Activated CD4-positive, alpha-beta T cell treated with anti-CD3 and anti-CD28 coated beads for 36 hours (primary cell): ENCODE measurements at regions not wholly inside any gene's neighbourhood (a gene's known extent, or its start where the extent isn't known, plus 50 kb on each side); places are given as distances from the start of the nearest gene placed in this dataset.

Experiments used
- ATAC-seq: fragments of 200-7000 bp; cut with Tn5 transposase; one replicate; pipeline ENCODE4 v1.10.0; 2021; ENCODE audit warnings: mild to moderate bottlenecking, moderate library complexity
- CTCF ChIA-PET: fragments of 350-600 bp; sonication (Branson Sonifier 250); formaldehyde crosslinking; loops from one replicate; lab custom pipeline; 2021; ENCODE audit warnings: antibody characterized with exemption; lab: Charles Lee
- POLR2A ChIA-PET: fragments of 350-600 bp; sonication (Branson Sonifier 250); formaldehyde crosslinking; loops from one replicate; lab custom pipeline; 2021; ENCODE audit warnings: antibody characterized with exemption, inconsistent platforms; lab: Charles Lee
- DNase-seq: peaks from one replicate; pipeline ENCODE4 v3.0.0-alpha.2; 2020
- H3K27ac Mint-ChIP-seq: one replicate; pipeline ENCODE4 v1.8.0; 2021; ENCODE audit warnings: mixed read lengths
- H3K27me3 Mint-ChIP-seq: one replicate; pipeline ENCODE4 v1.8.0; 2021; ENCODE audit warnings: mixed read lengths
- H3K36me3 Mint-ChIP-seq: one replicate; pipeline ENCODE4 v1.8.0; 2021; ENCODE audit warnings: low read depth, mixed read lengths
- H3K4me1 Mint-ChIP-seq: one replicate; pipeline ENCODE4 v1.8.0; 2021; ENCODE audit warnings: mixed read lengths
- H3K4me3 Mint-ChIP-seq: one replicate; pipeline ENCODE4 v1.8.0; 2021; ENCODE audit warnings: mild to moderate bottlenecking, moderate library complexity, mixed read lengths
- H3K9me3 Mint-ChIP-seq: one replicate; pipeline ENCODE4 v1.8.0; 2021; ENCODE audit warnings: low read depth, mixed read lengths
- intact Hi-C, 2 experiments: fragments of 100-400 bp; cut with DNase I in 1 of 2; cut with micrococcal nuclease in 1 of 2; formaldehyde crosslinking; loops; one replicate each; pipeline versions ENCODE4 v1.14.2 to v1.15.1; 2022 to 2024; cut with DNase I, micrococcal nuclease

DNA sequence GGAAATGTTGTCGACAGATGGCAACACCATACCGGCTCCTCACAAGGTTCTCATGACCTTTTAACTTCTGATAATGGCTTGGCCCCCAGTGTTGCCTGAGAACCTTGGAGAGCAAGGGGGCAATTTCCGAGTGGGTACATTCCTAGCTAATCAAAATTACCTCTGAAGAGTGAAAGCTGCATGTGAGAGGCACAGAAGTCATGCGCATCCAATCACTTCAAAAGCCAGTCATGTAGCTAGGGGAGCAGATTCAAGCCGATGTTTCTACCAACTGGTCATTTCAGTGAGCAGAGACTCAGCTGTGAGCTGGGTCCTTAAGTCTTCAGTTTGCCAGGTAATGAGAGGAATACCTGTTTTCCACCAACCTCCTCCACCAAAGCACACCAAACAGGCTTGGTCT lies 111.4 kb downstream of the LIPG start:
- ChIA-PET POLR2A (no interaction called here), CTCF (no interaction called here)
- no peak for DNase-seq
- peaks cover 12% of the 10 kb centered on the region for H3K27me3 Mint-ChIP-seq
- no peaks in the 10 kb centered on the region for H3K4me1 Mint-ChIP-seq
- H3K27ac Mint-ChIP-seq = no peak overlapping the region
- H3K36me3 Mint-ChIP-seq = no peaks in the 10 kb centered on the region
- intact Hi-C loops = no loop called here
- no peak for ATAC-seq
- H3K9me3 Mint-ChIP-seq = no peaks in the 10 kb centered on the region
- no peak overlapping the region for H3K4me3 Mint-ChIP-seq

DNA sequence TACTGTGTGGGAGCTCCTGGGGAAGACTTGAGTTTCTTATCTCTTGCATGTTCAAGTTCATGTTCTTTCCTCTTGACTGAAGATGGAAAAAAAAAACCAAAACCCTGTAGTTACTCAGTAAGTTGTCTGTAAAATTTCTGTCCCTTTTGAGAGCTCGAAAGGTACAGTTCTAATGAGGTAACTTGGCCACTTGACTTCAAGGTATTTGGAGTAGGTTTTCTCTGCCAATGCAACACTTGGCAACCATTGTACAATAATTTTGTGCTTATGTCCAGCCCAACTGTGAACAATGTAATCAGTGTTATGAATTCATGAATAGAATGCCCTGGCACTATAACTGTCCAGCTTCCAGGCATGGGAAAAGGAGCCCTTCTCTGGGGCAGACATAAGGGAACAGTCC lies 111.0 kb downstream of the LIPG start:
- no peak for DNase-seq
- no peak overlapping the region for H3K4me3 Mint-ChIP-seq
- H3K4me1 Mint-ChIP-seq = no peaks in the 10 kb centered on the region
- ChIA-PET POLR2A (no interaction called here), CTCF (no interaction called here)
- no peaks in the 10 kb centered on the region for H3K9me3 Mint-ChIP-seq
- intact Hi-C loops = no loop called here
- no peak overlapping the region for H3K27ac Mint-ChIP-seq
- no peak for ATAC-seq
- H3K36me3 Mint-ChIP-seq = no peaks in the 10 kb centered on the region
- peaks cover 14% of the 10 kb centered on the region for H3K27me3 Mint-ChIP-seq

DNA sequence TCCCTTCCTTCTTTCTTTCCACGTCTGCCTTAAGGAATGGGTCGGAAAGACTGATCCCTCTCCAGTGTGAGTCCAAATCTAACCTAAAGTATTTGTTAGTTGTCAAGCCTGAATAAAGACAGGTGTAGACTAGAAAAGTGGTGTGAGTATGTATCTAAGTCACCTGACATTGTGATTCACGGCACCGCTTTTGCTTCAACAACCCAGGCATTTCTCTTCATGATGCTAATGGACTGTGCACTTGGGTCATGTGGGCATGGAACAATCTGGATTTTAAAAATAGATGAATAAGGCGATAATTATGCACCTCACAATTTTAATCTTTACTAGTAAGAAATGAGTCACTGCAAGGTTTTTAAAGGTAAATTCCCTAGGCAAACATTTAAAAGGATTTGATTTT lies 107.5 kb downstream of the LIPG start:
- ChIA-PET CTCF (interaction anchor here (0.6 kb wide), 1 partner anchor 222 kb away, joined by 3 read pairs; no protein-coding TSS in a partner anchor), POLR2A (no interaction called here)
- ATAC-seq = no peak
- intact Hi-C loops = no loop called here
- Mint-ChIP-seq H3K4me1 (no peaks in the 10 kb centered on the region), H3K9me3 (no peaks in the 10 kb centered on the region), H3K36me3 (no peaks in the 10 kb centered on the region), H3K27ac (no peak overlapping the region), H3K27me3 (peaks cover 21% of the 10 kb centered on the region), H3K4me3 (no peak overlapping the region)
- DNase-seq = no peak

DNA sequence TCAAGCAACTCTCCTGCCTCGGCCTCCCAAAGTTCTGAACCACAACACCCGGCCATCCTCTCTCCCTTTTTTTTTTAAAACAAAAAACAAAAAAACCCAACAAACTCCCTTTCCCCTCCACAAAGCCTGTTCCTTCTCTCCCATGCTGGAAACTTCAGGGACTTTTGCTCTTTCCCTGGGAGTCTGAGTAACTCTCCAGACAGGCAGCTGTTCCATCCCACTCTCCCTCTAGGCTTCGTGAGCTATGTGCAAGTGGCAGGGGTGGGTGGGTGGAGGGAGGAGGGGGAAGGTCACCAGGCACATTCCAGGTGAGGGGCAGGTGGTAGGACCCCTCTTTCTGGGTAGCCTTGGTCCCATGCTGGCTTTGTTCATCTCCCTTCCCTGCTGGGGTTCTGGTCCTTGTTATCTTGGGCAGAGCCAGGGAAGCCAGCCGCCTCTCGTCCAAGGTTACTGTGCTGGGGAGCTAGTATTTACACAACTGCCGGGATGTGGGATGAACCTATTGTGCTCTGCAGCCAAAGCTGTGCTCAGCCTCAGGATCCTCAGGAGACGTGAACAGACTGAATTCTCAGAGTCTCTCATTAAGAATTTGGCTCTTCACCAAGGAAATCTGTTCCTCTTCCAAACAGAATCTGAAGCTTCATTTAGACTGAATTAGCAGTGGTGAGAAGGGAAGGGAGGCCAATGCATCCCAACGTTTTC lies 106.9 kb downstream of the LIPG start:
- POLR2A ChIA-PET = no interaction called here
- Mint-ChIP-seq H3K27ac (no peak overlapping the region), H3K4me1 (no peaks in the 10 kb centered on the region), H3K4me3 (no peak overlapping the region), H3K9me3 (no peaks in the 10 kb centered on the region), H3K27me3 (peaks cover 20% of the 10 kb centered on the region), H3K36me3 (no peaks in the 10 kb centered on the region)
- intact Hi-C loops = no loop called here
- CTCF ChIA-PET = no interaction called here
- DNase-seq (no peak), ATAC-seq (no peak)

DNA sequence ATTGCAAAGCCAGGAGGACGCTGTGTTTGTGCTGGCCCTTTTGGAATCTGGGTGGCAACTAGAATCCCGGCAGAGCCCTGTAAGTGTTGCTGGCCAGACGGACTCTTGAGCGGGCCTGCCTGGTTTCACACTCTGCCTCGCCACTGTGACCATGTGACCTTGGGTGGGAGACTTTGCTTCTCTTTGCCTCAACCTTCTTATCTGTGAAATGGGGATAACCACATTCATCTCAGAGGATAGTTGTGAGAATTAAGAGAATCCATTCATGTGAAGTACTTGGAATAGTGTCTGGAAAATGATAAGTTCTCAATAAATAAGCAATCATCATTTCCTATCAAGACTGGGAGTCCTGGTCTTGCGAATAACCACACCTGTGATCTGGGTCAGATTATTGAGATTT lies 105.6 kb downstream of the LIPG start:
- H3K9me3 Mint-ChIP-seq = no peaks in the 10 kb centered on the region
- peaks cover 20% of the 10 kb centered on the region for H3K27me3 Mint-ChIP-seq
- POLR2A ChIA-PET = no interaction called here
- CTCF ChIA-PET = no interaction called here
- no peaks in the 10 kb centered on the region for H3K36me3 Mint-ChIP-seq
- no peak overlapping the region for H3K27ac Mint-ChIP-seq
- no peak overlapping the region for H3K4me3 Mint-ChIP-seq
- intact Hi-C loops = no loop called here
- no peak for ATAC-seq
- no peaks in the 10 kb centered on the region for H3K4me1 Mint-ChIP-seq
- DNase-seq = no peak

DNA sequence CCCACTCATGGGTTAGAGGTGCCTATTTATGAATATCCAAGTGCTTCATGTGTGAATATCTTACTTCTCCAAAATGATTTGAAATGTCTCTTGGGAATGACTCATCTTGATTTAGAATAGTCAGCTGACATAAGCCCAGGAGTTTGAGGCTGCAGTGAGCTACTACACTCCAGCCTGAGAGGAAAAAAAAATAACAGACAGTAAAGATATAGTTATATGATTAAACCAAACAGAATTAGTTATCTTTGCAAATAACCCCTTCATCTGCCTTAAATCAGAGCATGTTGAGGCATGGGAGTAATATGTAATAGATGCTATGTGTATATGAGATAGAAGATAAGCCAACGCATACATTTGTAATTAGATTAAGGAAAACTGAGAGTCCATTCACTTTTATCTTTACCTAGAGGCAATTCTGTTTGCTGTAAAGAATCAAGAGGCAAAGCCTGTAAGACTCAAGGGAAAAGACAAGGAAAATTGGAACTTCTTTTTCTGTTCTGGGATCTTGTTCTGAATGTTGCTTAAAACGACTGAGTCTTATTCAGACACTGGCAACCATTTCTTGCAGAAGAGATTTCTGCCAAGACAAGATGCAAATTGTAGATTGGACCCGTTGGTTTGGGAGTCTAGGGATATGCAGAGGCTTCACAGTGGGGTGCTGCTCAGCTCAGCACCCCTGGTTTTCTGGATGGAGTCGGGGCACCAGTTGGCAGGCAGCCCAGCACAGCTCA lies 104.4 kb downstream of the LIPG start:
- no peak overlapping the region for H3K4me3 Mint-ChIP-seq
- no peaks in the 10 kb centered on the region for H3K4me1 Mint-ChIP-seq
- H3K9me3 Mint-ChIP-seq = no peaks in the 10 kb centered on the region
- DNase-seq (no peak), ATAC-seq (no peak)
- no peak overlapping the region for H3K27ac Mint-ChIP-seq
- intact Hi-C loops = no loop called here
- ChIA-PET CTCF (interaction anchor here (0.5 to 0.9 kb wide), 2 partner anchors 84 to 783 kb away, joined by 3 read pairs; no protein-coding TSS in a partner anchor), POLR2A (no interaction called here)
- peaks cover 20% of the 10 kb centered on the region for H3K27me3 Mint-ChIP-seq
- H3K36me3 Mint-ChIP-seq = no peaks in the 10 kb centered on the region

DNA sequence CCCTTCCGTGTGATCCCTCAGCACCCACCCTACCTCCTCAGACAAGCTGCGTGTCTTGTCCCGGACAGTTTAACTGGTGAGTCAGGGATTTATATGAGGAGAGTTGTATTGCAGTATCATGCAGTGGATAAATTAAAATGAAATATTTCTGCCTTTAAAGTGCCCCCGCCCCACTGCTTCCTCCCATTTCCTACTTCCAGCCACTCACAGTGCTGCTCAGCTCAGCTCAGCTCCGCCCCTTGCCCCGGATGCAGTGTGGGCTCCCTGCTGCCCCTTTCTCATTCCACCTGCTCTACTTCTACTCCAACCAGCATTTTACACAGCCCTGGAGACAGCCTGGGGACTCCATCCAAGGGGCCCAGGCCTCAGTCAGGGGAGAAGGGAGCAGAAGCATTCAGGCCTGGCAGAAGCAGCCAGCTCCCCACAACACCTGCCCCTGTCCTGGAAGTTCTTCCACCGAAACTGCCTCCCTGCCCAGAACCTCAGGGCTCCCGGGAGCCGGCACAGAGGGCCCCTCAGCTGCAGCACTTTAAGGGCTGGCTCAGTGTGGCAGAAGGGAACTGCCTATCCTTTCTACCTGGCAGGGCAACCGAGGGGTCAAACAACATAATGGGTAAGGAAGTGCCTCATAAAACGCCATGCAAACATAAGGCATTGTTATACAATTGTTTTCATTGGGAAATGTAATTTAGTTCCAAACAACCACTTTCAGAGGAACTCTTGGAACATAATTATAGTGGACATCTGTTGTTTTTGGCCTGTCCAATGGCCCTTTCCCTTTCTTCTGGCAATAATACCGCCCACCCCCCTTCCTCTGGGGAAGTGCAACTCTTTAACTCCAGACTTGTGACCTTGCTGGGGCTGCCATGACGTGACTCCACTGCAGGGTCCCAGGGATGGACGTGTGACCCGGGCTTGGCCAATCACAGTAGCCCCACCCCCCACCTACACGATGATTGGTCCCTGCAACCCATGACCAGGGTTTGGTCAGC lies 102.3 kb downstream of the LIPG start:
- H3K9me3 Mint-ChIP-seq = no peaks in the 10 kb centered on the region
- H3K36me3 Mint-ChIP-seq = no peaks in the 10 kb centered on the region
- ATAC-seq (no peak), DNase-seq (no peak)
- peaks cover 14% of the 10 kb centered on the region for H3K27me3 Mint-ChIP-seq
- intact Hi-C loops = no loop called here
- ChIA-PET POLR2A (no interaction called here), CTCF (no interaction called here)
- no peaks in the 10 kb centered on the region for H3K4me1 Mint-ChIP-seq
- no peak overlapping the region for H3K27ac Mint-ChIP-seq
- no peak overlapping the region for H3K4me3 Mint-ChIP-seq

DNA sequence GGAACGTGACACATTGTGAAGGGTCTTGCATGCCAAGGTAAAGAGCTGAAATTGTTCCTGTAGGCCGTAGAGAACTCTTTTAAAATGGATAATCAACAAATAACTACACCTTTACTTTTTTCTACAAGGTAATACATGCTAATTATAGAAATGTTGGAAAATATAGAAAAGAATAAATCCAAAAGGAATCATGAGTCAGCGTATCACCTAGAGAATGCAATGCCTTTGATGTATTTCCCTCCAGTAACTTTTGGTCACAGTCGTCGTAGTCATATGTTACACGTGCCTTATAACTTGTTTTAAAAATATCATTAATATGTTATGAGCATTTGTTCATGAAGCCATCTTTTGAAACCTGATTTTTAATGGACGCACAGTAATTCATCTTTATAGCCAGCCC lies 100.6 kb downstream of the LIPG start:
- POLR2A ChIA-PET = no interaction called here
- Mint-ChIP-seq H3K4me3 (no peak overlapping the region), H3K27ac (no peak overlapping the region), H3K27me3 (peaks cover 7% of the 10 kb centered on the region), H3K36me3 (no peaks in the 10 kb centered on the region), H3K9me3 (no peaks in the 10 kb centered on the region), H3K4me1 (no peaks in the 10 kb centered on the region)
- DNase-seq (no peak), ATAC-seq (no peak)
- intact Hi-C loops = no loop called here
- CTCF ChIA-PET = no interaction called here

DNA sequence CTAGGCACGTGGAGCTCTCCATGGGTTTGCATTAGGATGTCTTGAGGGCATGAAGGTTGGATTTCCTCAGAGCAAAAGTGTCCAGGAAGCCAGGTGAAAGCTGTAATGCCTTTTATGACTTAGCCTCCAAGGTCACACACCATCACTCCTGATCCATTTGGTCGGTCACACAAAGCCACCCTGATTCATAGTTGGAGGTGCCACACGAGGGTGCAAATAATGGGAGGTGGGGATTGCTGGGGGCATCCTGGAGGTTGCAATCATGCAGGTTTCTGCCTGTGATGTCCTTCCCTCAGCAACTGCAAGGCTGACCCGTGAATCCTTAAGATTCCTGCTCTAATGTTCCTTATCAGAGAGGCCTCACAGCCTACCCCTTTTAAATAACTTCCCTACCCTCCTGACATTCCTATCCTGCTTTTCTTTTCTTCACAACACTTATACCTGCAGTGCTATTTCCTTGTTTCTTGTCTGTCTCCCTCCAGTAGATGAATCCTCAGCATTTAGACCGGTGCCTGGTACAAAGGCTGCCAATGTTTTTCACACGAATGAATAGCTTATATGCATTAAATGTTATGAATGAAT lies 97.1 kb downstream of the LIPG start:
- ChIA-PET POLR2A (no interaction called here), CTCF (interaction anchor here (0.5 kb wide), 1 partner anchor 546 kb away, joined by 3 read pairs; no protein-coding TSS in a partner anchor)
- Mint-ChIP-seq H3K4me1 (no peaks in the 10 kb centered on the region), H3K4me3 (no peak overlapping the region), H3K36me3 (no peaks in the 10 kb centered on the region), H3K9me3 (no peaks in the 10 kb centered on the region), H3K27me3 (no peaks in the 10 kb centered on the region), H3K27ac (no peak overlapping the region)
- ATAC-seq (no peak), DNase-seq (no peak)
- intact Hi-C loops = no loop called here

DNA sequence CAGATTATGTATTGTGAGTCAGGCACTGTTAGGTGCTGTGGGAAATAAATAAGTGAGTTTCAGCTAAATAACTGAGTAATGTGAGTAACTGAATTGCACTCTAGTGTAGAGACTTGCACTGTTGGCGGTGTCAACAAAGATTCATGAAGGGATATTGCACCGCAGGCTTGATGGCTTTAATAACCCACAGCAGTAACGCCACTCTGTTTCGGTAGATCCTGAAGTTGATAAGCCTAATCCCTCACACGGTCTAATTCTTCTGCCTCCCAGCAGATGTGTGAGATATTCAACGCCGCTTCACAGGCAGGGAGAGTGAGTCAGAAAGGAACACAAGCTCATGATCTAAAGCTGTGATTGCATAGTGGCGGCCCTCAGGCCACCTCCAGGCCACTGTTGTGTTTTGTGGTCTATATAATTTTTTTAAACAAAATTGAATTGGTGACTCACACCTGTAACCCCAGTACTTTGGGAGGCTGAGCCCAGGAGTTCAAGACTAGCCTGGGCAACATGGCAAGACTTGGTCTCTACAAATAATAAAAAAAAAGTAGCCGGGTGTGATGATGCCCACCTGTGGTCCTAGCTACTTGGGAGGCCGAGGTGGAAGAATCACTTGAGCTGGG lies 94.3 kb downstream of the LIPG start:
- POLR2A ChIA-PET = no interaction called here
- H3K27me3 Mint-ChIP-seq = no peaks in the 10 kb centered on the region
- no peak overlapping the region for H3K4me3 Mint-ChIP-seq
- CTCF ChIA-PET = interaction anchor here (0.7 kb wide), 1 partner anchor 67 kb away, joined by 3 read pairs; no protein-coding TSS in a partner anchor
- H3K36me3 Mint-ChIP-seq = no peaks in the 10 kb centered on the region
- intact Hi-C loops = no loop called here
- no peaks in the 10 kb centered on the region for H3K9me3 Mint-ChIP-seq
- peaks cover 5% of the 10 kb centered on the region for H3K4me1 Mint-ChIP-seq
- DNase-seq = no peak
- H3K27ac Mint-ChIP-seq = no peak overlapping the region
- ATAC-seq = peak; percentile 39
